ENCODE measurements at regions not wholly inside any gene's neighbourhood (a gene's known extent, or its start where the extent isn't known, plus 50 kb on each side); places are given as distances from the start of the nearest gene placed in this dataset.

- Histone ChIP-seq H3K9me3 (replicated peaks; ENCODE audit: control insufficient read depth, insufficient read depth, low read depth, low read length) (no peaks in the 10 kb centered on the region), H3K79me2 (ENCODE audit: control insufficient read depth, insufficient read depth, low read length) (no peaks in the 10 kb centered on the region), H3K9ac (ENCODE audit: insufficient read depth in 1 of 2, low read depth in 2 of 2, low read length in 2 of 2) (no peak overlapping the region), H3K4me3 (no peak overlapping the region), H3K4me1 (replicated peaks in 1 of 2; ENCODE audit: control insufficient read depth in 2 of 2, insufficient read depth in 2 of 2, low read length in 2 of 2) (no peaks in the 10 kb centered on the region), H3K27ac (ENCODE audit: extremely low read depth, low read depth, low read length) (no peak overlapping the region), H3K36me3 (ENCODE audit: control insufficient read depth, insufficient read depth, low read length) (no peaks in the 10 kb centered on the region), H3K27me3 (ENCODE audit: control insufficient read depth in 2 of 2, insufficient read depth in 2 of 2, low read length in 2 of 2) (peaks cover 20 to 46% of the 10 kb centered on the region in 2 experiments; a peak in 4 of 5 replicates), H3K4me2 (ENCODE audit: insufficient read depth, low read length) (no peak overlapping the region), H3K9me1 (ENCODE audit: control insufficient read depth, insufficient read depth, low read length) (no peaks in the 10 kb centered on the region), H2AFZ (ENCODE audit: low read depth, low read length) (no peak overlapping the region), H4K20me1 (replicated peaks; ENCODE audit: control insufficient read depth, insufficient read depth, low read length) (no peaks in the 10 kb centered on the region)
- FAIRE-seq (no peak), DNase-seq (ENCODE audit: extremely low read depth in 1 of 4, low spot score in 3 of 4) (no peak), ATAC-seq (no peak)
- in situ Hi-C loops (cut with MboI): no loop called here
- CTCF ChIA-PET (ENCODE audit: low intra/inter-chr PET ratio): no interaction called here
- no TSS peak for BruUV-seq (replicated peaks)
- no peak for TF ChIP-seq ATF2 (CRISPR knock-in tag; IDR thresholded peaks at IDR 0.05)
- intact Hi-C loops (cut with micrococcal nuclease): no loop called here
- POLR2A ChIA-PET: no interaction called here
- 0% methylated on average over 4 of the region's 4 CpGs for WGBS (ENCODE audit: insufficient coverage, low coverage, missing lambda C conversion rate)
Observed at GRCh38 chr2:101563849-101564248, 88.9 kb upstream of the RFX8 start.

GRCh38 chr2:101560780-101561315, 85.9 kb upstream of the RFX8 start:
- no peaks in the 10 kb centered on the region for H4K20me1 ChIP-seq (replicated peaks; ENCODE audit: control insufficient read depth, insufficient read depth, low read length)
- BruUV-seq (replicated peaks): no TSS peak
- no peak overlapping the region for H3K4me3 ChIP-seq
- H3K4me1 ChIP-seq (replicated peaks in 1 of 2; ENCODE audit: control insufficient read depth in 2 of 2, insufficient read depth in 2 of 2, low read length in 2 of 2): no peaks in the 10 kb centered on the region; a peak in 1 of 5 replicates
- no peaks in the 10 kb centered on the region for H3K9me3 ChIP-seq (replicated peaks; ENCODE audit: control insufficient read depth, insufficient read depth, low read depth, low read length)
- ChIA-PET CTCF (ENCODE audit: low intra/inter-chr PET ratio) (no interaction called here), POLR2A (no interaction called here)
- FAIRE-seq: no peak
- H3K36me3 ChIP-seq (ENCODE audit: control insufficient read depth, insufficient read depth, low read length): no peaks in the 10 kb centered on the region
- peaks cover 18 to 52% of the 10 kb centered on the region in 2 experiments; a peak in 4 of 5 replicates for H3K27me3 ChIP-seq (ENCODE audit: control insufficient read depth in 2 of 2, insufficient read depth in 2 of 2, low read length in 2 of 2)
- no peak overlapping the region for H3K4me2 ChIP-seq (ENCODE audit: insufficient read depth, low read length)
- no peak overlapping the region for H2AFZ ChIP-seq (ENCODE audit: low read depth, low read length)
- no peak for DNase-seq (ENCODE audit: extremely low read depth in 1 of 4, low spot score in 3 of 4)
- 13% methylated on average over 6 of the region's 6 CpGs for WGBS (ENCODE audit: insufficient coverage, low coverage, missing lambda C conversion rate)
- no peak overlapping the region for H3K27ac ChIP-seq (ENCODE audit: extremely low read depth, low read depth, low read length)
- no peaks in the 10 kb centered on the region for H3K79me2 ChIP-seq (ENCODE audit: control insufficient read depth, insufficient read depth, low read length)
- no peak for TF ChIP-seq CCNT2 (IDR thresholded peaks at IDR 0.05; ENCODE audit: borderline replicate concordance, extremely low read depth, insufficient read length, low read depth, low read length)
- TF ChIP-seq VEZF1 (CRISPR knock-in tag; IDR thresholded peaks at IDR 0.05): no peak
- no peak for TF ChIP-seq ZNF699 (CRISPR knock-in tag; IDR thresholded peaks at IDR 0.05; ENCODE audit: insufficient replicate concordance)
- no peak for TF ChIP-seq NFATC3 (IDR thresholded peaks at IDR 0.05)
- no peak for TF ChIP-seq MTA3 (IDR thresholded peaks at IDR 0.05; ENCODE audit: borderline replicate concordance)
- TF ChIP-seq ZNF77 (CRISPR knock-in tag; IDR thresholded peaks at IDR 0.05): no peak
- TF ChIP-seq ZNF583 (CRISPR knock-in tag; IDR thresholded peaks at IDR 0.05): no peak
- no peak for TF ChIP-seq SMARCE1 (IDR thresholded peaks at IDR 0.05)
- no peak overlapping the region for H3K9ac ChIP-seq (ENCODE audit: insufficient read depth in 1 of 2, low read depth in 2 of 2, low read length in 2 of 2)
- intact Hi-C loops (cut with micrococcal nuclease) (no loop called here), in situ Hi-C loops (cut with MboI) (no loop called here)
- H3K9me1 ChIP-seq (ENCODE audit: control insufficient read depth, insufficient read depth, low read length): no peaks in the 10 kb centered on the region
- no peak for ATAC-seq
